OCI-LY7 (cell line): ENCODE measurements at regions not wholly inside any gene's neighbourhood (a gene's known extent, or its start where the extent isn't known, plus 50 kb on each side); places are given as distances from the start of the nearest gene placed in this dataset.

Experiments
- EZH2phosphoT487 ChIP-seq: fragments of 200-600 bp; sonication (generic); IDR thresholded peaks from 2 replicates; pipeline ENCODE4 v1.6.1; 2018; ENCODE audit warnings: low read depth, borderline replicate concordance, mild to moderate bottlenecking, mixed run types, antibody characterized with exemption, low read length, moderate library complexity, mixed read lengths
- TF ChIP-seq, protein P1 (sequence below): fragments of 200-600 bp; sonication (generic); conservative IDR thresholded peaks from 2 replicates; pipeline ENCODE4 v1.5.1; 2014; ENCODE audit warnings: mild to moderate bottlenecking, antibody characterized with exemption, low read length, moderate library complexity, mixed read lengths

DNA sequence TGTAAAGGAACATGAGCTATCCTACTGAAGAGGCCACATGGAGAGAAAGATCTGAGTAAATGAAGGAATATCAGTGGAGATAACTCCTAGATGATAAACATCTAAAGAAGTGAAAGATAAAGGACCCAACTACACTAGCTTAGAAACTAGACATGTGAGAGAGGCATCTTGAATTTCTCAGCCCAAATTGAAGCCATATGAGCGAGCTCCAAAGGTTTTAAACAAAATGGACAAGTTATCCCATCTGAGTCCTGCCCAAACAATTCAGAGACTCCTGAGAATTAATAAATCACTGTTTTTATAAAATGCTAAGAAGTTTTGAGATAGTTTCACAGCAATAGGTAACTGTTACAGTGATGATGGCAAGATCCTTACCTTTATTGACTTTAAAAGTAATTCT is 438.9 kb downstream of the NAV3 start:
- TF ChIP-seq, protein P1, sequence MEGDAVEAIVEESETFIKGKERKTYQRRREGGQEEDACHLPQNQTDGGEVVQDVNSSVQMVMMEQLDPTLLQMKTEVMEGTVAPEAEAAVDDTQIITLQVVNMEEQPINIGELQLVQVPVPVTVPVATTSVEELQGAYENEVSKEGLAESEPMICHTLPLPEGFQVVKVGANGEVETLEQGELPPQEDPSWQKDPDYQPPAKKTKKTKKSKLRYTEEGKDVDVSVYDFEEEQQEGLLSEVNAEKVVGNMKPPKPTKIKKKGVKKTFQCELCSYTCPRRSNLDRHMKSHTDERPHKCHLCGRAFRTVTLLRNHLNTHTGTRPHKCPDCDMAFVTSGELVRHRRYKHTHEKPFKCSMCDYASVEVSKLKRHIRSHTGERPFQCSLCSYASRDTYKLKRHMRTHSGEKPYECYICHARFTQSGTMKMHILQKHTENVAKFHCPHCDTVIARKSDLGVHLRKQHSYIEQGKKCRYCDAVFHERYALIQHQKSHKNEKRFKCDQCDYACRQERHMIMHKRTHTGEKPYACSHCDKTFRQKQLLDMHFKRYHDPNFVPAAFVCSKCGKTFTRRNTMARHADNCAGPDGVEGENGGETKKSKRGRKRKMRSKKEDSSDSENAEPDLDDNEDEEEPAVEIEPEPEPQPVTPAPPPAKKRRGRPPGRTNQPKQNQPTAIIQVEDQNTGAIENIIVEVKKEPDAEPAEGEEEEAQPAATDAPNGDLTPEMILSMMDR: no peak
- TF ChIP-seq EZH2phosphoT487: no peak
